Loucy (cell line): ENCODE measurements at regions not wholly inside any gene's neighbourhood (a gene's known extent, or its start where the extent isn't known, plus 50 kb on each side); places are given as distances from the start of the nearest gene placed in this dataset.

Experiments
- H2AFZ ChIP-seq: fragments of 200-600 bp; sonication (generic); 2 replicates; pipeline ENCODE4 v1.6.0; 2016; ENCODE audit warnings: antibody characterized with exemption, mild to moderate bottlenecking, low read length, moderate library complexity
- H3F3A ChIP-seq: fragments of 200-600 bp; 2 replicates; pipeline ENCODE4 v1.6.0; 2016; ENCODE audit warnings: antibody characterized with exemption, low read depth, mild to moderate bottlenecking
- H3K27me3 ChIP-seq: fragments of 200-600 bp; sonication (generic); 2 replicates; pipeline ENCODE4 v1.6.1; 2014; ENCODE audit warnings: low read length, mild to moderate bottlenecking; ENCODE audit not compliant: insufficient read depth, poor library complexity, severe bottlenecking
- H3K36me3 ChIP-seq: fragments of 200-600 bp; sonication (generic); 2 replicates; pipeline ENCODE4 v1.6.1; 2016; ENCODE audit warnings: low read length; ENCODE audit not compliant: insufficient read depth
- H3K4me1 ChIP-seq: fragments of 200-600 bp; sonication (generic); 2 replicates; pipeline ENCODE4 v1.5.1; 2014; ENCODE audit warnings: low read length, mild to moderate bottlenecking; ENCODE audit not compliant: insufficient read depth, poor library complexity, severe bottlenecking
- H3K4me2 ChIP-seq: fragments of 200-600 bp; sonication (generic); 2 replicates; pipeline ENCODE4 v1.6.0; 2014; ENCODE audit warnings: antibody characterized with exemption, low read length, low read depth, mild to moderate bottlenecking; ENCODE audit not compliant: poor library complexity, severe bottlenecking
- H3K4me3 ChIP-seq: fragments of 200-600 bp; sonication (generic); 2 replicates; pipeline ENCODE4 v1.5.1; 2014; ENCODE audit warnings: low read length, mild to moderate bottlenecking, mixed read lengths; ENCODE audit not compliant: poor library complexity, severe bottlenecking
- H3K79me2 ChIP-seq: fragments of 200-600 bp; sonication (generic); 2 replicates; pipeline ENCODE4 v1.6.1; 2014; ENCODE audit warnings: low read length; ENCODE audit not compliant: insufficient read depth
- H3K9ac ChIP-seq: fragments of 200-600 bp; sonication (generic); 2 replicates; pipeline ENCODE4 v1.6.0; 2014; ENCODE audit warnings: mild to moderate bottlenecking, low read depth, low read length, moderate library complexity; ENCODE audit not compliant: poor library complexity, severe bottlenecking
- H3K9me2 ChIP-seq: fragments of 200-600 bp; sonication (generic); replicated peaks from 2 replicates; pipeline ENCODE4 v1.6.1; 2016; ENCODE audit warnings: low read depth, low read length, mixed read lengths
- H3K9me3 ChIP-seq: fragments of 200-600 bp; sonication (generic); 2 replicates; pipeline ENCODE4 v1.6.1; 2014; ENCODE audit warnings: mild to moderate bottlenecking, antibody characterized with exemption, low read length, low read depth; ENCODE audit not compliant: insufficient read depth
- H4K20me1 ChIP-seq: fragments of 200-600 bp; sonication (generic); 2 replicates; pipeline ENCODE4 v1.6.0; 2014; ENCODE audit warnings: antibody characterized with exemption, low read length, mild to moderate bottlenecking; ENCODE audit not compliant: insufficient read depth, poor library complexity, severe bottlenecking
- EZH2phosphoT487 ChIP-seq: fragments of 200-600 bp; IDR thresholded peaks from 2 replicates; pipeline ENCODE4 v1.6.1; 2018; ENCODE audit warnings: antibody characterized with exemption, mild to moderate bottlenecking, moderate library complexity, borderline replicate concordance
- TF ChIP-seq, protein P1 (sequence below): fragments of 200-600 bp; sonication (generic); conservative IDR thresholded peaks from 2 replicates; pipeline ENCODE4 v1.5.1; 2014; ENCODE audit warnings: mild to moderate bottlenecking, antibody characterized with exemption, low read length

GRCh38 chr9:103533318-103533717, 538.2 kb downstream of the CYLC2 start:
- no peaks in the 10 kb centered on the region for H3K27me3 ChIP-seq
- no peaks in the 10 kb centered on the region for H3K9me3 ChIP-seq
- TF ChIP-seq, protein P1, sequence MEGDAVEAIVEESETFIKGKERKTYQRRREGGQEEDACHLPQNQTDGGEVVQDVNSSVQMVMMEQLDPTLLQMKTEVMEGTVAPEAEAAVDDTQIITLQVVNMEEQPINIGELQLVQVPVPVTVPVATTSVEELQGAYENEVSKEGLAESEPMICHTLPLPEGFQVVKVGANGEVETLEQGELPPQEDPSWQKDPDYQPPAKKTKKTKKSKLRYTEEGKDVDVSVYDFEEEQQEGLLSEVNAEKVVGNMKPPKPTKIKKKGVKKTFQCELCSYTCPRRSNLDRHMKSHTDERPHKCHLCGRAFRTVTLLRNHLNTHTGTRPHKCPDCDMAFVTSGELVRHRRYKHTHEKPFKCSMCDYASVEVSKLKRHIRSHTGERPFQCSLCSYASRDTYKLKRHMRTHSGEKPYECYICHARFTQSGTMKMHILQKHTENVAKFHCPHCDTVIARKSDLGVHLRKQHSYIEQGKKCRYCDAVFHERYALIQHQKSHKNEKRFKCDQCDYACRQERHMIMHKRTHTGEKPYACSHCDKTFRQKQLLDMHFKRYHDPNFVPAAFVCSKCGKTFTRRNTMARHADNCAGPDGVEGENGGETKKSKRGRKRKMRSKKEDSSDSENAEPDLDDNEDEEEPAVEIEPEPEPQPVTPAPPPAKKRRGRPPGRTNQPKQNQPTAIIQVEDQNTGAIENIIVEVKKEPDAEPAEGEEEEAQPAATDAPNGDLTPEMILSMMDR: no peak
- no peak for TF ChIP-seq EZH2phosphoT487
- H3K4me1 ChIP-seq: no peaks in the 10 kb centered on the region
- no peaks in the 10 kb centered on the region for H3K79me2 ChIP-seq
- H3K9me2 ChIP-seq: no peaks in the 10 kb centered on the region
- no peak overlapping the region for H3K4me2 ChIP-seq
- no peaks in the 10 kb centered on the region for H3F3A ChIP-seq
- H3K9ac ChIP-seq: no peak overlapping the region
- H3K36me3 ChIP-seq: no peaks in the 10 kb centered on the region
- no peaks in the 10 kb centered on the region for H4K20me1 ChIP-seq
- H3K4me3 ChIP-seq: no peak overlapping the region
- H2AFZ ChIP-seq: no peak overlapping the region

DNA sequence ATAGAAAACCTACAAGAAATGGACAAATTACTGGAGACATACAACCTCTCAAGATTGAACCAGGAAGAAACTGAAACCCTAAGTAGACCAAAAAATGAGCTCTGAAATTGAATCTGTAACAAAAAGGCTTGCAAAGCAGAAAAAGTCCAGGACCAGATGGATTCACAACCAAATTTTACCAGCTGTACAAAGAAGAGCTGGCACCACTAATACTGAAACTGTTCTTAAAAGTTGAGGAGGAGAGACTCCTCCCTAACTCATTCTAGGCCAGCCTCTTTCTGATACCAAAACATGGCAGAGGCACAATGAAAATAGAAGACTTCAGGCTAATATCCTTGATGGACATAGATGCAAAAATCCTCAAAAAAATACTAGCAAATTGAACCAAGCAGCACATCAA, 542.3 kb downstream of the CYLC2 start:
- Histone ChIP-seq H3K36me3 (no peaks in the 10 kb centered on the region), H3F3A (no peaks in the 10 kb centered on the region), H4K20me1 (no peaks in the 10 kb centered on the region), H3K79me2 (no peaks in the 10 kb centered on the region), H3K4me1 (no peaks in the 10 kb centered on the region), H2AFZ (no peak overlapping the region), H3K9me2 (no peaks in the 10 kb centered on the region), H3K27me3 (no peaks in the 10 kb centered on the region), H3K4me3 (no peak overlapping the region), H3K9ac (no peak overlapping the region), H3K9me3 (no peaks in the 10 kb centered on the region), H3K4me2 (no peak overlapping the region)
- TF ChIP-seq EZH2phosphoT487: no peak
- TF ChIP-seq, protein P1: no peak

- no peaks in the 10 kb centered on the region for H3F3A ChIP-seq
- no peak overlapping the region for H2AFZ ChIP-seq
- no peak overlapping the region for H3K4me3 ChIP-seq
- H4K20me1 ChIP-seq: no peaks in the 10 kb centered on the region
- H3K27me3 ChIP-seq: no peaks in the 10 kb centered on the region
- no peak for TF ChIP-seq EZH2phosphoT487
- TF ChIP-seq, protein P1: no peak
- H3K4me1 ChIP-seq: no peaks in the 10 kb centered on the region
- H3K4me2 ChIP-seq: no peak overlapping the region
- no peaks in the 10 kb centered on the region for H3K79me2 ChIP-seq
- no peaks in the 10 kb centered on the region for H3K9me2 ChIP-seq
- H3K9ac ChIP-seq: no peak overlapping the region
- no peaks in the 10 kb centered on the region for H3K36me3 ChIP-seq
- no peaks in the 10 kb centered on the region for H3K9me3 ChIP-seq
Observed at GRCh38 chr9:103545260-103545659, 548.8 kb upstream of the SMC2 start.
